ENCODE measurements at regions not wholly inside any gene's neighbourhood (a gene's known extent, or its start where the extent isn't known, plus 50 kb on each side); places are given as distances from the start of the nearest gene placed in this dataset.
A peak's percentile ranks its signal among the peaks of the same experiment; 100 is the strongest.

GRCh38 chr10:128448796-128449195 lies 322.6 kb upstream of the MKI67 start:
- DNase-seq, result no peak
- no peak for TF ChIP-seq POLR2A (IDR thresholded peaks at IDR 0.05)
- no peak for TF ChIP-seq CTCF (IDR thresholded peaks at IDR 0.05)
- no peak for TF ChIP-seq EP300 (IDR thresholded peaks at IDR 0.05)
- TF ChIP-seq POLR2AphosphoS5 (IDR thresholded peaks at IDR 0.05), result no peak
- H3K27ac ChIP-seq, result no peak overlapping the region
- H3K9me3 ChIP-seq, result no peaks in the 10 kb centered on the region
- no peaks in the 10 kb centered on the region for H3K36me3 ChIP-seq
- no peak overlapping the region for H3K4me3 ChIP-seq
- intact Hi-C loops (cut with DNase I), result no loop called here
- no peaks in the 10 kb centered on the region for H3K27me3 ChIP-seq
- peaks cover 0 to 5% (median 0%) of the 10 kb centered on the region in 4 donors for H3K4me1 ChIP-seq
- 77 to 79% methylated on average over 5 of the region's 5 CpGs for WGBS, 2 donors

GRCh38 chr10:128451879-128452278 lies 325.7 kb upstream of the MKI67 start:
- peak; percentile 37 for DNase-seq
- 79 to 86% methylated on average over 3 of the region's 3 CpGs for WGBS, 2 donors
- Histone ChIP-seq H3K27ac (no peak overlapping the region), H3K9me3 (no peaks in the 10 kb centered on the region), H3K4me3 (no peak overlapping the region), H3K36me3 (no peaks in the 10 kb centered on the region), H3K4me1 (peaks cover 0 to 5% (median 0%) of the 10 kb centered on the region in 4 donors), H3K27me3 (no peaks in the 10 kb centered on the region)
- TF ChIP-seq CTCF (IDR thresholded peaks at IDR 0.05), result no peak
- TF ChIP-seq EP300 (IDR thresholded peaks at IDR 0.05), result no peak
- no peak for TF ChIP-seq POLR2A (IDR thresholded peaks at IDR 0.05)
- TF ChIP-seq POLR2AphosphoS5 (IDR thresholded peaks at IDR 0.05), result no peak
- intact Hi-C loops (cut with DNase I), result no loop called here

GRCh38 chr10:128456271-128456670 lies 330.0 kb upstream of the MKI67 start:
- WGBS, 2 donors, result 76 to 83% methylated on average over 7 of the region's 7 CpGs
- intact Hi-C loops (cut with DNase I), result no loop called here
- peak; percentile 32 for DNase-seq

GRCh38 chr10:128457136-128457535 lies 330.9 kb upstream of the MKI67 start:
- DNase-seq, result no peak
- Histone ChIP-seq H3K4me3 (no peak overlapping the region), H3K27ac (no peak overlapping the region), H3K9me3 (no peaks in the 10 kb centered on the region), H3K4me1 (no peaks in the 10 kb centered on the region), H3K36me3 (no peaks in the 10 kb centered on the region), H3K27me3 (peaks cover 0 to 8% (median 0%) of the 10 kb centered on the region in 3 donors)
- 83 to 85% methylated on average over 10 of the region's 10 CpGs for WGBS, 2 donors
- TF ChIP-seq POLR2A (IDR thresholded peaks at IDR 0.05) (no peak), POLR2AphosphoS5 (IDR thresholded peaks at IDR 0.05) (no peak), EP300 (IDR thresholded peaks at IDR 0.05) (no peak), CTCF (IDR thresholded peaks at IDR 0.05) (no peak)
- intact Hi-C loops (cut with DNase I), result no loop called here

More at GRCh38 chr10:128456271-128456670, 330.0 kb upstream of the MKI67 start:
- no peaks in the 10 kb centered on the region for H3K27me3 ChIP-seq
- H3K4me1 ChIP-seq, result no peaks in the 10 kb centered on the region
- no peaks in the 10 kb centered on the region for H3K9me3 ChIP-seq
- no peak overlapping the region for H3K4me3 ChIP-seq
- TF ChIP-seq EP300 (IDR thresholded peaks at IDR 0.05) (no peak), CTCF (IDR thresholded peaks at IDR 0.05) (no peak), POLR2A (IDR thresholded peaks at IDR 0.05) (no peak), POLR2AphosphoS5 (IDR thresholded peaks at IDR 0.05) (no peak)
- no peak overlapping the region for H3K27ac ChIP-seq
- no peaks in the 10 kb centered on the region for H3K36me3 ChIP-seq

GRCh38 chr10:128461991-128462390 lies 335.8 kb upstream of the MKI67 start:
- H3K4me3 ChIP-seq, result no peak overlapping the region
- no peaks in the 10 kb centered on the region for H3K9me3 ChIP-seq
- TF ChIP-seq POLR2A (IDR thresholded peaks at IDR 0.05) (no peak), EP300 (IDR thresholded peaks at IDR 0.05) (no peak), POLR2AphosphoS5 (IDR thresholded peaks at IDR 0.05) (no peak), CTCF (IDR thresholded peaks at IDR 0.05) (no peak)
- no peak for DNase-seq
- H3K27me3 ChIP-seq, result peaks cover 0 to 21% (median 0%) of the 10 kb centered on the region in 3 donors
- intact Hi-C loops (cut with DNase I), result no loop called here
- H3K27ac ChIP-seq, result no peak overlapping the region
- no peaks in the 10 kb centered on the region for H3K36me3 ChIP-seq
- WGBS, 2 donors, result 76 to 78% methylated on average over 6 of the region's 6 CpGs
- no peaks in the 10 kb centered on the region for H3K4me1 ChIP-seq

All from sigmoid colon (tissue), 6 donors.